HG03095 (cell line): ENCODE measurements at regions not wholly inside any gene's neighbourhood (a gene's known extent, or its start where the extent isn't known, plus 50 kb on each side); places are given as distances from the start of the nearest gene placed in this dataset.

Experiments used
- ATAC-seq: cut with Tn5 transposase; IDR thresholded peaks from one replicate; pipeline ENCODE4 v1.9.1; 2021; ENCODE audit warnings: moderate library complexity; ENCODE audit not compliant: unreplicated experiment

GRCh38 chr20:40457404-40457803 is 231.6 kb downstream of the MAFB start:
- ATAC-seq = no peak

- no peak for ATAC-seq
These were observed 236.3 kb downstream of the MAFB start for GRCh38 chr20:40452758-40453157.

- no peak for ATAC-seq
These were observed 237.5 kb downstream of the MAFB start for GRCh38 chr20:40451552-40451951.

- no peak for ATAC-seq
These were observed 238.9 kb downstream of the MAFB start for GRCh38 chr20:40449974-40450616.

GRCh38 chr20:40449144-40449690 is 239.8 kb downstream of the MAFB start:
- ATAC-seq = no peak

GRCh38 chr20:40446888-40447287 is 242.1 kb downstream of the MAFB start:
- ATAC-seq = no peak

- no peak for ATAC-seq
These were observed 244.5 kb downstream of the MAFB start for GRCh38 chr20:40444516-40444915.

GRCh38 chr20:40443753-40444152 is 245.3 kb downstream of the MAFB start:
- ATAC-seq = no peak

GRCh38 chr20:40442181-40442963 is 246.7 kb downstream of the MAFB start:
- no peak for ATAC-seq

- no peak for ATAC-seq
These were observed 247.3 kb downstream of the MAFB start for GRCh38 chr20:40441771-40442170.

- no peak for ATAC-seq
These were observed 250.7 kb downstream of the MAFB start for GRCh38 chr20:40438161-40438830.

- ATAC-seq = no peak
These were observed 253.0 kb downstream of the MAFB start for GRCh38 chr20:40436011-40436410.

GRCh38 chr20:40435146-40435895 is 253.7 kb downstream of the MAFB start:
- no peak for ATAC-seq

GRCh38 chr20:40434122-40434521 is 254.9 kb downstream of the MAFB start:
- ATAC-seq = no peak

GRCh38 chr20:40433341-40433861 is 255.6 kb downstream of the MAFB start:
- ATAC-seq = no peak

GRCh38 chr20:40431611-40432010 is 257.4 kb downstream of the MAFB start:
- no peak for ATAC-seq

- ATAC-seq = no peak
These were observed 257.9 kb downstream of the MAFB start for GRCh38 chr20:40431112-40431511.

GRCh38 chr20:40427026-40427425 is 262.0 kb downstream of the MAFB start:
- no peak for ATAC-seq

GRCh38 chr20:40424695-40425094 is 264.3 kb downstream of the MAFB start:
- no peak for ATAC-seq

- ATAC-seq = no peak
These were observed 266.4 kb downstream of the MAFB start for GRCh38 chr20:40422656-40423055.

GRCh38 chr20:40416274-40416673 is 272.8 kb downstream of the MAFB start:
- ATAC-seq = no peak
